ENCODE measurements at regions not wholly inside any gene's neighbourhood (a gene's known extent, or its start where the extent isn't known, plus 50 kb on each side); places are given as distances from the start of the nearest gene placed in this dataset.

DNA sequence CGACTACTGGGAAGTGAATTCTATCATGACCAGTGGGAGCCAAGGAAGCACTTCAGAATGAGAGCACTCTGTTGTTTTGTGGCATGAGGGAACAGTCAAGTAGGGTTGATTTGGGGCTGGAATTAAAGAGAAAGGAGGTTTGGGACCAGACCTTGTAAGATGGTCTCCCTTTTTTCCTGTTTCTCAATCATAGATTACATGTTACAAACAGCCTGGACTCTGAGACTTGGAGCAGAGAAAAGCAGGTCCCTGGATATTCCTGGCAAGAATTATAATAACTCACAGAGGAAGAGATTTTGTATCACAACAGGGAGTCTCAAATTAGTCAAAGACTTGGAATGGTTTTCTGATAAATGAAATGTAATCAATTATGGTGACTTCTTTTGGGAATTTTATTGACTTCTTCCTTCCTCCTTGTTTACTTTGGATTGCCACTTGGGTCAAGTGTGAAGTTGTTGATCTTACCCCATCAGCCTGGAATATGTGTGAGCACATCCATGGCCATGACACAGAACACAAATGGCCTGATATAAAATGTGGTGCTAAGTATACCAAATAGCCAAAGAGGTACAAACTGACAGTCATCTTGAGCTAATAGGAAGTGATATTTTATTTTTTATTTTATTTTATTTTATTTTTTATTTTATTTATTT is 131.0 kb upstream of the OSMR start (continued):
- TF ChIP-seq EP300 (IDR thresholded peaks at IDR 0.05; ENCODE audit: borderline replicate concordance in 1 of 2, low read depth in 1 of 2, low read length in 1 of 2) (no peak), RFX5 (IDR thresholded peaks at IDR 0.05; ENCODE audit: low read length) (no peak), EZH2phosphoT487 (IDR thresholded peaks at IDR 0.05; ENCODE audit: borderline replicate concordance, low read depth) (no peak), YY1 (IDR thresholded peaks at IDR 0.05; ENCODE audit: low read depth) (no peak)

DNA sequence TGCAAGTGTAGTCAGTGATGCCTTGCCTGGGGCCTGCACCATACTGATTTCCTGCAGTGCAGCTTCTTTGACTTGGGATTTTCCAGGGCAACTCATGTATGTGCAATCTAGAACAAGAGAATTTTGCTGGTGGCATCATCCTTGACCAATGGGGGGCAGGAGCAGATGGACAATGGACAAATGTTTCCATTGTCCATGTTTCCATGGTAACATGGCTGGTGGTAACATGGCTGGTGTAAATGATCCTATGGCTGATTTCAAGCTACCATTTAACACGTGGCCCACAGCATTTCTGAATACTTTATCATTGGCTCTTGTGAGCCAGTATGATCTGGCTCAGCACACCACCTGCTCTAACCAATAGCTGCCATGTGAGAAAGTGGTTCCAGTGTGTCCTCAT is 130.1 kb upstream of the OSMR start:
- H3K36me3 ChIP-seq (replicated peaks in 1 of 2; ENCODE audit: control insufficient read depth in 1 of 2, insufficient read depth in 2 of 2, low read length in 1 of 2) = no peaks in the 10 kb centered on the region
- TF ChIP-seq EP300 (IDR thresholded peaks at IDR 0.05; ENCODE audit: borderline replicate concordance in 1 of 2, low read depth in 1 of 2, low read length in 1 of 2) = no peak
- TF ChIP-seq, protein P1, sequence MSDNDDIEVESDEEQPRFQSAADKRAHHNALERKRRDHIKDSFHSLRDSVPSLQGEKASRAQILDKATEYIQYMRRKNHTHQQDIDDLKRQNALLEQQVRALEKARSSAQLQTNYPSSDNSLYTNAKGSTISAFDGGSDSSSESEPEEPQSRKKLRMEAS (IDR thresholded peaks at IDR 0.05; ENCODE audit: low read depth) = no peak
- TF ChIP-seq, protein P2, sequence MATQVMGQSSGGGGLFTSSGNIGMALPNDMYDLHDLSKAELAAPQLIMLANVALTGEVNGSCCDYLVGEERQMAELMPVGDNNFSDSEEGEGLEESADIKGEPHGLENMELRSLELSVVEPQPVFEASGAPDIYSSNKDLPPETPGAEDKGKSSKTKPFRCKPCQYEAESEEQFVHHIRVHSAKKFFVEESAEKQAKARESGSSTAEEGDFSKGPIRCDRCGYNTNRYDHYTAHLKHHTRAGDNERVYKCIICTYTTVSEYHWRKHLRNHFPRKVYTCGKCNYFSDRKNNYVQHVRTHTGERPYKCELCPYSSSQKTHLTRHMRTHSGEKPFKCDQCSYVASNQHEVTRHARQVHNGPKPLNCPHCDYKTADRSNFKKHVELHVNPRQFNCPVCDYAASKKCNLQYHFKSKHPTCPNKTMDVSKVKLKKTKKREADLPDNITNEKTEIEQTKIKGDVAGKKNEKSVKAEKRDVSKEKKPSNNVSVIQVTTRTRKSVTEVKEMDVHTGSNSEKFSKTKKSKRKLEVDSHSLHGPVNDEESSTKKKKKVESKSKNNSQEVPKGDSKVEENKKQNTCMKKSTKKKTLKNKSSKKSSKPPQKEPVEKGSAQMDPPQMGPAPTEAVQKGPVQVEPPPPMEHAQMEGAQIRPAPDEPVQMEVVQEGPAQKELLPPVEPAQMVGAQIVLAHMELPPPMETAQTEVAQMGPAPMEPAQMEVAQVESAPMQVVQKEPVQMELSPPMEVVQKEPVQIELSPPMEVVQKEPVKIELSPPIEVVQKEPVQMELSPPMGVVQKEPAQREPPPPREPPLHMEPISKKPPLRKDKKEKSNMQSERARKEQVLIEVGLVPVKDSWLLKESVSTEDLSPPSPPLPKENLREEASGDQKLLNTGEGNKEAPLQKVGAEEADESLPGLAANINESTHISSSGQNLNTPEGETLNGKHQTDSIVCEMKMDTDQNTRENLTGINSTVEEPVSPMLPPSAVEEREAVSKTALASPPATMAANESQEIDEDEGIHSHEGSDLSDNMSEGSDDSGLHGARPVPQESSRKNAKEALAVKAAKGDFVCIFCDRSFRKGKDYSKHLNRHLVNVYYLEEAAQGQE (IDR thresholded peaks at IDR 0.05; ENCODE audit: low read depth, low read length) = no peak
- TF ChIP-seq MEF2A (IDR thresholded peaks at IDR 0.05; ENCODE audit: borderline replicate concordance, low read depth) = no peak
- TF ChIP-seq TEAD4 (IDR thresholded peaks at IDR 0.05; ENCODE audit: borderline replicate concordance, insufficient read depth) = no peak
- no peak for TF ChIP-seq TCF12 (IDR thresholded peaks at IDR 0.05)
- no peak for TF ChIP-seq FOXM1 (IDR thresholded peaks at IDR 0.05; ENCODE audit: low read depth)
- no peak for TF ChIP-seq YY1 (IDR thresholded peaks at IDR 0.05; ENCODE audit: low read depth)
- H3F3A ChIP-seq (replicated peaks; ENCODE audit: insufficient read depth) = no peaks in the 10 kb centered on the region
- ChIA-PET CTCF (interaction anchor here (0.7 to 1.4 kb wide), 5 partner anchors 11 to 333 kb away, joined by 3 to 6 read pairs (median 5); no protein-coding TSS in a partner anchor), POLR2A (no interaction called here)
- peaks cover 3 to 19% of the 10 kb centered on the region in 2 experiments; a peak in 3 of 4 replicates for H3K4me1 ChIP-seq (ENCODE audit: control insufficient read depth in 1 of 2, insufficient read depth in 2 of 2, low read depth in 1 of 2, low read length in 1 of 2)
- no peak overlapping the region for H3K27ac ChIP-seq (ENCODE audit: low read depth in 2 of 2, low read length in 1 of 2)
- no peak overlapping the region for H3K4me2 ChIP-seq
- no peaks in the 10 kb centered on the region for H3K9me2 ChIP-seq
- H3K4me3 ChIP-seq (ENCODE audit: low read depth in 2 of 2, low read length in 1 of 2) = no peak overlapping the region
- H4K20me1 ChIP-seq (ENCODE audit: insufficient read depth) = no peaks in the 10 kb centered on the region
- H3K9me3 ChIP-seq = no peaks in the 10 kb centered on the region
- H2AFZ ChIP-seq (ENCODE audit: low read depth) = no peak overlapping the region
- DNase-seq = peak; percentile 22
- 70% methylated on average over 1 of the region's 1 CpG for WGBS (ENCODE audit: low lambda C conversion rate)
- no peaks in the 10 kb centered on the region for H3K27me3 ChIP-seq (ENCODE audit: insufficient read depth)
- H3K9ac ChIP-seq = no peak overlapping the region
- H3K79me2 ChIP-seq (ENCODE audit: insufficient read depth) = no peaks in the 10 kb centered on the region

DNA sequence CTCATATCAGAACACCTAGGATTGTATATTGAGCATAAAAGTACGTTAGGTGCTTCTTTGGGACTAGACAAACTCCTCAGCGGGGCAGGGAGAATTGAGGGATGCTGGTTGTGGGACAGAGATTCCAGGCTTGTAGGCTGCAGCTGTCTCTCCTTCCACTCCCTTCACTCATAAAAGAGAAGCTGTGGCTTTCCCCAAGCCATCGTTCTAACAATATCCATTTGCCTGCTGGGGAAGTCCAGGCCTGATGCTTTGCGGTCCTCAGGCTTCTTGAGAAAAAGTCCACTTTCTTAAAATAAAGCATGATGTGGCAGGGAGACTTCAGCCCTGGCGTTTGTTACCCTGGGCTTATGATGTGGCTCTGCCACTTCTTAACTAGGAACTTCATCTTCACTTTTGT is 129.3 kb upstream of the OSMR start:
- Histone ChIP-seq H3K9ac (no peak overlapping the region), H3K9me2 (no peaks in the 10 kb centered on the region), H3K4me1 (ENCODE audit: control insufficient read depth in 1 of 2, insufficient read depth in 2 of 2, low read depth in 1 of 2, low read length in 1 of 2) (peaks cover 5 to 19% of the 10 kb centered on the region in 2 experiments; a peak in 3 of 4 replicates), H3K36me3 (replicated peaks in 1 of 2; ENCODE audit: control insufficient read depth in 1 of 2, insufficient read depth in 2 of 2, low read length in 1 of 2) (no peaks in the 10 kb centered on the region), H3K4me3 (ENCODE audit: low read depth in 2 of 2, low read length in 1 of 2) (no peak overlapping the region), H3K79me2 (ENCODE audit: insufficient read depth) (no peaks in the 10 kb centered on the region), H3K27me3 (ENCODE audit: insufficient read depth) (no peaks in the 10 kb centered on the region), H4K20me1 (ENCODE audit: insufficient read depth) (no peaks in the 10 kb centered on the region), H3K27ac (ENCODE audit: low read depth in 2 of 2, low read length in 1 of 2) (no peak overlapping the region), H3K4me2 (no peak overlapping the region), H3K9me3 (no peaks in the 10 kb centered on the region), H3F3A (replicated peaks; ENCODE audit: insufficient read depth) (no peaks in the 10 kb centered on the region), H2AFZ (ENCODE audit: low read depth) (no peak overlapping the region)
- TF ChIP-seq, protein P1 (IDR thresholded peaks at IDR 0.05; ENCODE audit: low read depth) = no peak
- TF ChIP-seq, protein P3, sequence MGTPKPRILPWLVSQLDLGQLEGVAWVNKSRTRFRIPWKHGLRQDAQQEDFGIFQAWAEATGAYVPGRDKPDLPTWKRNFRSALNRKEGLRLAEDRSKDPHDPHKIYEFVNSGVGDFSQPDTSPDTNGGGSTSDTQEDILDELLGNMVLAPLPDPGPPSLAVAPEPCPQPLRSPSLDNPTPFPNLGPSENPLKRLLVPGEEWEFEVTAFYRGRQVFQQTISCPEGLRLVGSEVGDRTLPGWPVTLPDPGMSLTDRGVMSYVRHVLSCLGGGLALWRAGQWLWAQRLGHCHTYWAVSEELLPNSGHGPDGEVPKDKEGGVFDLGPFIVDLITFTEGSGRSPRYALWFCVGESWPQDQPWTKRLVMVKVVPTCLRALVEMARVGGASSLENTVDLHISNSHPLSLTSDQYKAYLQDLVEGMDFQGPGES (IDR thresholded peaks at IDR 0.05; ENCODE audit: low read depth, low read length) = no peak
- TF ChIP-seq JUND (IDR thresholded peaks at IDR 0.05) (no peak), TEAD4 (IDR thresholded peaks at IDR 0.05; ENCODE audit: borderline replicate concordance, insufficient read depth) (no peak), RAD21 (IDR thresholded peaks at IDR 0.05; ENCODE audit: low read length) (no peak), TAF1 (IDR thresholded peaks at IDR 0.05; ENCODE audit: borderline replicate concordance, low read depth, low read length) (no peak), GABPA (IDR thresholded peaks at IDR 0.05; ENCODE audit: low read depth) (no peak), POLR2AphosphoS5 (IDR thresholded peaks at IDR 0.05; ENCODE audit: low read depth, low read length) (no peak), RCOR1 (IDR thresholded peaks at IDR 0.05; ENCODE audit: low read length) (no peak), NFIC (IDR thresholded peaks at IDR 0.05; ENCODE audit: borderline replicate concordance) (no peak)
- TF ChIP-seq, protein P4, sequence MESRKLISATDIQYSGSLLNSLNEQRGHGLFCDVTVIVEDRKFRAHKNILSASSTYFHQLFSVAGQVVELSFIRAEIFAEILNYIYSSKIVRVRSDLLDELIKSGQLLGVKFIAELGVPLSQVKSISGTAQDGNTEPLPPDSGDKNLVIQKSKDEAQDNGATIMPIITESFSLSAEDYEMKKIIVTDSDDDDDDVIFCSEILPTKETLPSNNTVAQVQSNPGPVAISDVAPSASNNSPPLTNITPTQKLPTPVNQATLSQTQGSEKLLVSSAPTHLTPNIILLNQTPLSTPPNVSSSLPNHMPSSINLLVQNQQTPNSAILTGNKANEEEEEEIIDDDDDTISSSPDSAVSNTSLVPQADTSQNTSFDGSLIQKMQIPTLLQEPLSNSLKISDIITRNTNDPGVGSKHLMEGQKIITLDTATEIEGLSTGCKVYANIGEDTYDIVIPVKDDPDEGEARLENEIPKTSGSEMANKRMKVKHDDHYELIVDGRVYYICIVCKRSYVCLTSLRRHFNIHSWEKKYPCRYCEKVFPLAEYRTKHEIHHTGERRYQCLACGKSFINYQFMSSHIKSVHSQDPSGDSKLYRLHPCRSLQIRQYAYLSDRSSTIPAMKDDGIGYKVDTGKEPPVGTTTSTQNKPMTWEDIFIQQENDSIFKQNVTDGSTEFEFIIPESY (IDR thresholded peaks at IDR 0.05; ENCODE audit: borderline replicate concordance, low read depth) = no peak
- ChIA-PET CTCF (interaction anchor here (1.0 to 1.4 kb wide), 2 partner anchors 93 to 166 kb away, joined by 5 read pairs; no protein-coding TSS in a partner anchor), POLR2A (no interaction called here)
- no peak for DNase-seq
- 48% methylated on average over 5 of the region's 5 CpGs for WGBS (ENCODE audit: low lambda C conversion rate)

Measured in SK-N-SH (cell line).